CD4-positive, alpha-beta T cell treated with Interleukin-4 for 4 hours (primary cell): ENCODE measurements at regions not wholly inside any gene's neighbourhood (a gene's known extent, or its start where the extent isn't known, plus 50 kb on each side); places are given as distances from the start of the nearest gene placed in this dataset.

Experiments
- DNase-seq: peaks from one replicate; pipeline ENCODE4 v3.0.0-alpha.2; 2020

GRCh38 chr17:5822281-5823060 is 238.2 kb upstream of the NLRP1 start:
- DNase-seq: no peak

DNA sequence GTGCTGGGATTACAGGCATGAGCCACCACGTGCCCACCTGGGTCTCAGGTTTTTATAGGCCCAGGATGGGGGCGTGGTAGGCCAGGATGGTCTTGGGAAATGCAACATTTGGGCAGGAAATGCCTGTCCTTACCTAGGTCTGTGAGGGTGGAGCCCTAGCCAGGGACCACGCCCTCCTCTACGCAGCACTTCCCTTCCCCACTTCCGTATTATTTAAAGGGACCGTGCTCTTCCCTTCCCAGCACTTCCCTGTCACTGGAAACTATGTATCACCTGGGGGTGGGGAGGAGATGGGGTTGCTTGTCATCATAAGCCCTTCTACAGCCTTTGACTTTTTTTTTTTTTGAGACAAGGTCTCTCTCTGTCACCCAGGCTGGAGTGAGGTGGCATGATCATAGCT is 238.9 kb upstream of the NLRP1 start:
- DNase-seq: no peak

DNA sequence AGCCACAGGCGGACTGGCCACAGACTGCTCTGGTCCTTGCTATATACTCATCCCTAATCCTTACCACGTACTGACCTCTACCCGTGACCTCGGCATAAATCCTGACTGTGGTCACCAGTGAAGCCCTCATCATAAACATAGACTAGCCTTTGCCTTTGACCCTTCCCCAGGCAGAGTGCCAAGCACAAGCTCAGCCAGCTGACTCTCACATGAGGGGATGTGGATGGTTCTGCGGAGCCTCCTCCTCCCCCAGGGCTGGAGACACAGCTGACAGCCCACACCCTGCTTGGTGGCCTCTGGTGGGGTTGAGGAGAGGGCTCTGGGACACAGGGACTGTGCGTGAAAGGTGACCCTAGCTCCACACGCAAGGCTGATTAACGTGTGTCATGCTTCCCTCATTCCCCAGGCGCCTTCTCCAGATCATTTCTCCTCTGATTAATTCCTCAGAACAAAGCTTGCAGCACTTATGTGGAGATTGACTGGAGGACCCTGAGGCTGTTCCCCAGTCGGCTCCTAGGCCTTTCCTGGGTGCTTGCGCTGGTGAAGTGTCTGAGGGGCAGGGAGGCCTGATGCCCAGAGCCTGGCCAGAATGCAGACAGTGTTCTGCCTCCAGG is 241.5 kb upstream of the NLRP1 start:
- DNase-seq: no peak

DNA sequence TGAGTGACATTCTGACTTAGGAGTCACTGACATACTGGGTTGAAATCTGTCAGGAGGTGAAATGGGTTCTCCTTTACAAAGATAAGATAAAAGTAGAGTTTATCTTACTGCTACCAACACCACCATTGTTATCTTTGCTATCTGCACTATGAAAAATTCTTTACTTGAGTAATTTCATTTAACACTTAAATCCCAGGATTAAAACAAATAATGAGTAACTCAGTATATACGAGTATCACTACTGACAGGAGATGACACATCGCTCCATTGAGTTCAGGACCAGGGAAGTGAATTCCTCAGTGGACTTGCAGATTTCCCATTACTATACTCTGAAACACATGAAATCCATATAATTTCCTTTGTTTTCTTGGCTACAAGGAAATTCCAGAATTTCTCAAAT is 242.1 kb upstream of the NLRP1 start:
- DNase-seq: no peak

DNA sequence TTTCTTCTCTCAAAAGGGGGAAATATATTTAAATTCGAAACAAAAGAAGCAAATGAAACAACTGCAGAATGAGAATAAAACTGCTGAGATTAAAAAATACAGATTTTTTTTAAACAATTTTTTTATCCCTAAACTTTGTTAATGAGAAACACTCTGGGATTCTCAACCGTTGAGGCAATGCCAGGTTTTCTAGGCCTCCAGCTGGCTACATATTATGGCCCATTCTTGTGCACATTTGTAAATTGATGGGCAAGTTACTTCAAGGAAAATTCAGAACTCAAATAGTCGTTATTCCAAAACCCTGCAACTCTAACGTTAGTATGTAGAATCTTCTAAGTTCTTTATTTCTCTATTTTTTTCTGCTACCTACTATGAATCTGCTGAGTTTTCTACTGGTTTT is 239.3 kb upstream of the WSCD1 start:
- no peak for DNase-seq

GRCh38 chr17:5832886-5833285 is 237.3 kb upstream of the WSCD1 start:
- peak; percentile 16 for DNase-seq

DNA sequence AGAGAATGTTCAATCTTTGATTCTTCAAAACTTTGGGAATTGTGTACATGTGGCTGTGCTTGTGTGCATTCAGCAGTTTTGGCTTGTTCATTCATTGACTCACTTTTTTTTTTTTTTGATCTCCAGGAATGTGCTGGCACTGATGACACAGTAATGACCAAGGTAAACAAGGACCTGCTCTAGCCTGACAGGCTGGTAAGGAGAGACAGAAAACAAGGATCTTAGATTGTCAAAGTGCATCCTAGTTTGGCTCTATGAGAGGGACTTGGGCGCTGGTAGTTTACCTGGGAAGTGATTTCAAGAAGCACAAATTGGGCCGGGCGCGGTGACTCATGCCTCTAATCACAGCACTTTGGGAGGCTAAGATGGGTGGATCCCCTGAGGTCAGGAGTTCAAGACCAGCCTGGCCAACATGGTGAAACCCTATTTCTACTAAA is 233.1 kb upstream of the WSCD1 start:
- no peak for DNase-seq

DNA sequence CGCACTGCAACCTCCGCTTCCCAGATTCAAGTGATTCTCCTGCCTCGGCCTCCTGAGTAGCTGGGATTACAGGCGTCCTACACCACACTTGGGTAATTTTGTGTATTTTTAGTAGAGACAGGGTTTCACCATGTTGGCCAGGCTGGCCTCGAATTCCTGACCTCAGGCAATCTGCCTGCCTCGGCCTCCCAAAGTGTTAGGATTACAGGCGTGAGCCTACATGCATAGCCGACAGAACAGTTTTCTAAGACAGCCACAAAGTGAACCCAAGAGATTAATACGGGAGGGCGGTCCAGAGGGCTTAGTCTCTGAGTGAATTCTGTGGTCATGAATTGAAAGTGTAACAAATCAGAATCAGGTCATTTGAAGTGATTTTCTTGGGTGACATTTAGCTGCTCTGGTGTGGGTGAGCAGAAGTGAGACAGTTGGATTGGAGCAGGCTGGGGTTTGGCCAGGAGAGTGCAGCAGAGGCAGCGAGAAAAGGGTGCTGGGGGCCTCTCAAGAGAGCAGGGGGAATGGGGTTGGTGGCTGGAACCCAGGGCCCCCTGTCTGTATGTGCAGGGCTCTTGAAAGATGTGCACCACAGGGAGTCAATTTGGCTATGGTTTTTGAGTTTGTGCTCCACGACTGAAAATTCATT is 231.4 kb upstream of the WSCD1 start:
- DNase-seq: no peak

GRCh38 chr17:5840811-5841446 is 229.2 kb upstream of the WSCD1 start:
- DNase-seq: no peak

DNA sequence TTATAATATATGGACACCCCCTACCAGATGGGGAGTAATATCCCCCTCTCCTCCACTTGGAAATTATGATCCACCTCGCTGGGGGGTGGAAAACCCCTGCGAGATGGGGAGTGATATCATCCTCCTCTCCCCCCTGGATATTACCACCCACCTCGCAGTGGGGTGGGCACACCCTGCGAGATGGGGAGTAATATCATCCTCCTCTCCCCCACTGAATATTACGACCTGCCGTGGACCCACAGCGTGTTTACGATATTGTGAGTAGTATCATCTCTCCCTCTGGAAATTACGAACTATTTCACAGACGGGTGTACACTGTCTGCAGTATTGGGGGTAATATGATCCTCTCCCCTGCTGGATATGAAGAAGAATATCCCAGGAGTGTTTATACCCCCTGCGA is 228.3 kb upstream of the WSCD1 start:
- no peak for DNase-seq

DNA sequence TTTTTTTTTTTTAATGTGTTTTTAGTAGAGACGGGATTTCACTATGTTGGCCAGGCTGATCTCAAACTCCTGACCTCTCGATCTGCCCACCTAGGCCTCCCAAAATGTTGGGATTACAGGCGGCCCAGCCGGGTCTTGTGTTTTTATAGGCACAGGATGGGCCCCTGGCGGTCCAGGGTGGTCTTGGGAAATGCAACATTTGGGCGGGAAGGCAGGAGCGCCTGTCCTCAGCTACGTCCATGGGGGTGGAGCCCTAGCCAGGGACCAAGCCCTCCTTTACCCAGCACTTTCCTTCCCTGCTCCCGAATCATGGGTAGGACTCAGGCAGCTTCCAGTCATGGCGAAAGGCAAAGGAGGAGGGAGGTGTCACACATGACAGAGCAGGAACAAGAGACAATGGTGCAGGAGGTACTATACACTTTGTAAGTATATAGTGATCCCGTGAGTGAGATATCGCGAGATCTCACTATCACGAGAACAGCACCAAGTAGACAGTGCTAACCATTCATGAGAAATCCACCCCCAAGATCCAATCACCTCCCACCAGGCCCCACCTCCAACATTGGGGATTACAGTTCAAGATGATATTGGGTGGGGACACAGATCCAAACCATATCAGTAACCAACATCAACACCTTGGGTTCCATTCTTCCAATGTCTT is 226.7 kb upstream of the WSCD1 start:
- DNase-seq: no peak

- DNase-seq: no peak
Observed at GRCh38 chr17:5846001-5846400, 224.2 kb upstream of the WSCD1 start.

- DNase-seq: no peak
Observed at GRCh38 chr17:5854871-5855554, 215.2 kb upstream of the WSCD1 start.

- no peak for DNase-seq
Observed at GRCh38 chr17:5861246-5861645, 208.9 kb upstream of the WSCD1 start.

GRCh38 chr17:5861854-5862253 is 208.3 kb upstream of the WSCD1 start:
- no peak for DNase-seq

DNA sequence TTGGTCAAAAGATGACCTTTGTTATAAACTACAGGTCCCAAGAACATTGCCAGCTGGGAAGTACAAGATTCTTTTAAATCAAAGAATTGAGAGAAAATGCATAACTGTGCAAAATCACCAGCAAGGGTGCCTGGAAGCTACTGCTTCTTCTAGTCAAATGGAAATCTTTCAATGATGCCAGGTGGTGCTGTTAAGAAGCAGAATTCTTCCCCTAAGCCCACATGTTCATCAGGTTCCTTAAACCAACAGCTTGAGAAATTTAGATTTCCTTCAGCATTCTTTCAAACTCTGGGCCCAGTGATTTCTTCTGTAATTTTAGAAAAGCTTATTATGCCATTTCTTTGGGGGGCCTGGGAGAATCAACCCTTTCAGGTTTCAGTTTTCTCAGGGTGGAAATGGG is 207.8 kb upstream of the WSCD1 start:
- DNase-seq: no peak

GRCh38 chr17:5864741-5865657 is 205.2 kb upstream of the WSCD1 start:
- no peak for DNase-seq

DNA sequence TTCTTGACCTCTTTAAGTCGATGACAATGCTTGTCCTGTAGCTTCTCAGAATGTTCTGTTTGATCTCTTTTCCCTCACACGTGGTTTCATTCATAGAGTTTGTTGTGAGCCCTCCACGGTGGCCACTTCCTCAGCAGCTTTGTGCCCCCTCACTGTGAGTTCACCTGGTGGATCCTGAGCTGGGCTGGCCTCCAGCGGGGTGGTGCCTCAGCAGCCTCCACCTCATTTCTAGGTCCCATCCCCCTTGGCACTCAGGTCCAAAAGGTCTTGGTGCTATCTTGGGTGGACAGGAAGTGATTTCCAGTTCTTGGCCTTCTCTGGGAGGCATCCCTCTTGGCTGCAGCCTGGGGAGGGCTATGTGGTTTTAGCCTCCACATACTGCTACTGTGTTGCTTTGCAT is 203.2 kb upstream of the WSCD1 start:
- DNase-seq: no peak

- DNase-seq: no peak
Observed at GRCh38 chr17:5869041-5869745, 201.0 kb upstream of the WSCD1 start.

GRCh38 chr17:5870231-5870953 is 199.8 kb upstream of the WSCD1 start:
- DNase-seq: no peak
